ENCODE measurements at regions not wholly inside any gene's neighbourhood (a gene's known extent, or its start where the extent isn't known, plus 50 kb on each side); places are given as distances from the start of the nearest gene placed in this dataset.

GRCh38 chr22:48100685-48101417 is 1338.4 kb downstream of the TBC1D22A start:
- TF ChIP-seq GATA2 (IDR thresholded peaks at IDR 0.05; ENCODE audit: low read depth, low read length) (no peak), GATA3 (IDR thresholded peaks at IDR 0.05; ENCODE audit: low read depth, low read length) (no peak)
